ENCODE measurements at regions not wholly inside any gene's neighbourhood (a gene's known extent, or its start where the extent isn't known, plus 50 kb on each side); places are given as distances from the start of the nearest gene placed in this dataset.
"Not testable (repeated sequence)": the region's sequence is repeated elsewhere in the genome, so short reads cannot be mapped to it uniquely, and the experiment has no call there.

DNA sequence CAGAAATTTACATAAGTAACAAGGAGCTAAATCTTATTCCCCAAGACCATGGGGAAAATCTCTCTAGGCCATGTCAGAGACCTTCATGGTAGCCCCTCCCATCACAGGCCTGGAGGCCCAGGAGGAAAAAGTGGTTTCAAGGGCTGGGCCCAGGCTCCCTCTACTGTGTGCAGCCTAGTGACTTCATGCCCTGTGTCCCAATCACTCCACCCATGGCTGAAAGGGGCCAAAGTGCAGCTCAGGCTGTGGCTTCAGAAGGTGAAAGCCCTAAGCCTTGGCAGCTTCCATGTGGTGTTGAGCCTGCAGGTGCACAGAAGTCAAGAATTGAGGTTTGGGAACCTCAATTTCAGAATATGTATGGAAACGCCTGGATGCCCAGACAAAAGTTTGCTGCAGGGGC lies 1612.7 kb upstream of the SLC39A10 start:
- Mint-ChIP-seq H3K9me3 (no peaks in the 10 kb centered on the region), H3K4me1 (ENCODE audit: low read depth) (no peaks in the 10 kb centered on the region), H3K4me3 (ENCODE audit: low read depth) (no peak overlapping the region), H3K36me3 (ENCODE audit: low read depth) (no peaks in the 10 kb centered on the region), H3K27me3 (ENCODE audit: low read depth) (no peaks in the 10 kb centered on the region), H3K27ac (no peak overlapping the region)
- intact Hi-C loops (cut with micrococcal nuclease): no loop called here
- DNase-seq (ENCODE audit: low spot score): no peak

DNA sequence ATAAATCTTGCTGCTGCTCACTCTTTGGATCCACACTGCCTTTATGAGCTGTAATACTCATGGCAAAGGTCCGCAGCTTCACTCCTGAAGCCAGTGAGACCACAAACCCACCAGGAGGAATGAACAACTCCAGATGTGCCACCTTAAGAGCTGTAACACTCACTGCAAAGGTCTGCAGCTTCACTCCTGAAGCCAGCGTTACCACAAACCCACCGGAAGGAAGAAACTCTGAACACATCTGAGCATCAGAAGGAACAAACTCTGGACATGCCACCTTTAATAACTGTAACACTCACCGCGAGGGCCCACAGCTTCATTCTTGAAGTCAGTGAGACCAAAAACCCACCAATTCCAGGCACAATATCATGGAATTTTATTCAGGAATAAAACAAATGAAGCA lies 1635.9 kb upstream of the SLC39A10 start:
- H3K4me3 Mint-ChIP-seq (ENCODE audit: low read depth); DNase-seq (ENCODE audit: low spot score); intact Hi-C loops (cut with micrococcal nuclease); H3K36me3 Mint-ChIP-seq (ENCODE audit: low read depth); H3K27me3 Mint-ChIP-seq (ENCODE audit: low read depth); H3K9me3 Mint-ChIP-seq; H3K4me1 Mint-ChIP-seq (ENCODE audit: low read depth); H3K27ac Mint-ChIP-seq: not testable (repeated sequence)

DNA sequence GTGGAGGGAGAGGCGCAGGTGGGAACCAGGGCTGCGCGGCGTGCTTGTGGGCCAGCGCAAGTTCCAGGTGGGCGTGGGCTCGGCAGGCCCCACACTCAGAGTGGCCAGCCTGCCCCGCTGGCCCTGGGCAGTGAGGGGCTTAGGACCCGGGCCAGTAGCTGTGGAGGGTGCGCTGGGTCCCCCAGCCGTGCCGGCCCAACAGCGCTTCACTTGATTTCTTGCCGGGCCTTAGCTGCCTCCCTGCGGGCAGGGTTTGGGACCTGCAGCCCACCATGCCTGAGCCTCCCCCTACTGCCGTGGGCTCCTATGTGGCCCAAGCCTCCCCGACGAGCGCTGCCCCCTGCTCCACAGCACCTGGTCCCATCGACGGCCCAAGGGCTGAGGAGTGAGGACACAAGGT lies 1636.9 kb upstream of the SLC39A10 start:
- peaks cover 4% of the 10 kb centered on the region for H3K9me3 Mint-ChIP-seq
- H3K4me3 Mint-ChIP-seq (ENCODE audit: low read depth): no peak overlapping the region
- H3K36me3 Mint-ChIP-seq (ENCODE audit: low read depth): no peaks in the 10 kb centered on the region
- no peaks in the 10 kb centered on the region for H3K4me1 Mint-ChIP-seq (ENCODE audit: low read depth)
- H3K27me3 Mint-ChIP-seq (ENCODE audit: low read depth): no peaks in the 10 kb centered on the region
- H3K27ac Mint-ChIP-seq: no peak overlapping the region
- intact Hi-C loops (cut with micrococcal nuclease): no loop called here
- no peak for DNase-seq (ENCODE audit: low spot score)

- intact Hi-C loops (cut with micrococcal nuclease): no loop called here
- no peaks in the 10 kb centered on the region for H3K27me3 Mint-ChIP-seq (ENCODE audit: low read depth)
- DNase-seq (ENCODE audit: low spot score): no peak
- H3K4me1 Mint-ChIP-seq (ENCODE audit: low read depth): no peaks in the 10 kb centered on the region
- H3K4me3 Mint-ChIP-seq (ENCODE audit: low read depth): no peak overlapping the region
- H3K9me3 Mint-ChIP-seq: no peaks in the 10 kb centered on the region
- no peaks in the 10 kb centered on the region for H3K36me3 Mint-ChIP-seq (ENCODE audit: low read depth)
- H3K27ac Mint-ChIP-seq: no peak overlapping the region
Observed at GRCh38 chr2:194015751-194016150, 1641.3 kb upstream of the SLC39A10 start.

DNA sequence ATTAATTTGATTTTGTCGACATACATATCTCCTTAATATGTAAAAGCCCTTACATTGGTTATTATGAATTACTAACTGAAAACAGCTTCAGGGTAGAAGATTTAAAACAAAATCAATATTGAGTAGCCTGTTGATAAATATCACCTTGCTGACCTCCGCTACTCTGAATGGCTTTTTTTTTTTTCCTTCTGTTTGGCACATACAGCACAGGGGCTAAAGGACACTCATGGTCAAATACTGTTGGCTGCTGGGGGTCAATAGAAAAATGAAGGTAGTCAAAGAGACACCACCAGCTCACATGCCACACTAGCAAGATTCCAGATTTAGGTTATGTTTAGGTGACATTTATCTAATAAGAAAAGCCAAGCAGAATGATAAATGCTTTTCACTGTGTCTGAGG lies 1642.4 kb upstream of the SLC39A10 start:
- Mint-ChIP-seq H3K27me3 (ENCODE audit: low read depth) (no peaks in the 10 kb centered on the region), H3K36me3 (ENCODE audit: low read depth) (no peaks in the 10 kb centered on the region), H3K4me1 (ENCODE audit: low read depth) (no peaks in the 10 kb centered on the region), H3K4me3 (ENCODE audit: low read depth) (no peak overlapping the region), H3K9me3 (peaks cover 1% of the 10 kb centered on the region), H3K27ac (no peak overlapping the region)
- no peak for DNase-seq (ENCODE audit: low spot score)
- intact Hi-C loops (cut with micrococcal nuclease): no loop called here

DNA sequence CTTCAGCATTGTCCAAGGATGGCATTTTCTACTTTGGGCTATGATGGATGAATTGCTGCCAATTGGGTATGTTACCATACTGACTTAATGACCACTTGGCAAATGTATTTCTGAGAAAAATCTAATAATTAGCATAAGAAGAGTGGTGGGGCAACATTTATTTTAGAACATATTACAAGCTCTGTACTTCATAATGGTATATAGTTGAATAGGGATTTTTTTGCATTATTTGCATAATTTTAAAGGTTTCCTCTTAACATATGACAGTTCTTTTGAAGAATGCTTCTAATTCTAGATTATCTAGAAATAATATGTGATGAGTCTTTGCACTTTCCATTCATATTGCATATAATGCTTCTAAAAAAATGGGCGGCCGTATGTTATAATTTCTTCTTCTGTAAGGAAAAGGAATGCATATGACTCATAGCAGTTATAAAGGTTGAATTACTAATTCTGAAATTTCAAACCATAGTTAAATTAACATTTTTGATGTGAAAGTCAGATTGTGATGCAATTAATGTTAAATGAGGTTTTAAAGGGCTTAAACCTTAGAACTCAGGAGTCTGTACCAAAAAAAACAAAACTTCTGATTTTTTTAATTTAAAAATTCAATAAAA lies 1652.3 kb upstream of the SLC39A10 start:
- no peaks in the 10 kb centered on the region for H3K4me1 Mint-ChIP-seq (ENCODE audit: low read depth)
- no peak overlapping the region for H3K27ac Mint-ChIP-seq
- peaks cover 5% of the 10 kb centered on the region for H3K9me3 Mint-ChIP-seq
- intact Hi-C loops (cut with micrococcal nuclease): no loop called here
- H3K27me3 Mint-ChIP-seq (ENCODE audit: low read depth): no peaks in the 10 kb centered on the region
- H3K36me3 Mint-ChIP-seq (ENCODE audit: low read depth): no peaks in the 10 kb centered on the region
- H3K4me3 Mint-ChIP-seq (ENCODE audit: low read depth): no peak overlapping the region
- DNase-seq (ENCODE audit: low spot score): no peak

GRCh38 chr2:194003911-194004310 lies 1653.1 kb upstream of the SLC39A10 start:
- no peaks in the 10 kb centered on the region for H3K27me3 Mint-ChIP-seq (ENCODE audit: low read depth)
- intact Hi-C loops (cut with micrococcal nuclease): no loop called here
- H3K9me3 Mint-ChIP-seq: no peaks in the 10 kb centered on the region

GRCh38 chr2:194002699-194003368 lies 1654.2 kb upstream of the SLC39A10 start:
- Mint-ChIP-seq H3K36me3 (ENCODE audit: low read depth) (no peaks in the 10 kb centered on the region), H3K9me3 (no peaks in the 10 kb centered on the region), H3K4me1 (ENCODE audit: low read depth) (no peaks in the 10 kb centered on the region), H3K27me3 (ENCODE audit: low read depth) (no peaks in the 10 kb centered on the region), H3K27ac (no peak overlapping the region), H3K4me3 (ENCODE audit: low read depth) (no peak overlapping the region)
- DNase-seq (ENCODE audit: low spot score): no peak
- intact Hi-C loops (cut with micrococcal nuclease): no loop called here

More at GRCh38 chr2:194003911-194004310, 1653.1 kb upstream of the SLC39A10 start:
- no peaks in the 10 kb centered on the region for H3K36me3 Mint-ChIP-seq (ENCODE audit: low read depth)
- no peak overlapping the region for H3K27ac Mint-ChIP-seq
- H3K4me1 Mint-ChIP-seq (ENCODE audit: low read depth): no peaks in the 10 kb centered on the region
- DNase-seq (ENCODE audit: low spot score): no peak
- no peak overlapping the region for H3K4me3 Mint-ChIP-seq (ENCODE audit: low read depth)

DNA sequence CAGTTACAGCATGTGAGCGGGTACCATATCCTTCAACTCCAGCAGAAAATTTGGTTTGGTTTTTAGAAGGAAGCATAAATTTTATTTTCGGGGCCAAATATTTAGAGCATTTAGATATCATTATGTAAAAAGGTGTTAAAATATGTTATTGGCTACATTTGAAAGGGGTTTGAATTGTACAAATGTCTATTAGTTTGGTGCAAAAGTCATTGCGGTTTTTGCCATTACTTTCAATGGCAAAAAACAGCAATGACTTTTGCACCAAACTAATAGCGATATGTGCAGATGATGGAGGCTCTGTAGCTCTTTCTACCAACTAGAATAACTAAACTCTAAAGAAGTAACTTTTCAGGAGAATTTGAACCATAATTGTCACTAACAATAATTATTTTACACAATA lies 1666.2 kb upstream of the SLC39A10 start:
- Mint-ChIP-seq H3K27ac (no peak overlapping the region), H3K9me3 (no peaks in the 10 kb centered on the region), H3K27me3 (ENCODE audit: low read depth) (no peaks in the 10 kb centered on the region), H3K4me1 (ENCODE audit: low read depth) (no peaks in the 10 kb centered on the region), H3K36me3 (ENCODE audit: low read depth) (no peaks in the 10 kb centered on the region), H3K4me3 (ENCODE audit: low read depth) (no peak overlapping the region)
- intact Hi-C loops (cut with micrococcal nuclease): no loop called here
- DNase-seq (ENCODE audit: low spot score): no peak

DNA sequence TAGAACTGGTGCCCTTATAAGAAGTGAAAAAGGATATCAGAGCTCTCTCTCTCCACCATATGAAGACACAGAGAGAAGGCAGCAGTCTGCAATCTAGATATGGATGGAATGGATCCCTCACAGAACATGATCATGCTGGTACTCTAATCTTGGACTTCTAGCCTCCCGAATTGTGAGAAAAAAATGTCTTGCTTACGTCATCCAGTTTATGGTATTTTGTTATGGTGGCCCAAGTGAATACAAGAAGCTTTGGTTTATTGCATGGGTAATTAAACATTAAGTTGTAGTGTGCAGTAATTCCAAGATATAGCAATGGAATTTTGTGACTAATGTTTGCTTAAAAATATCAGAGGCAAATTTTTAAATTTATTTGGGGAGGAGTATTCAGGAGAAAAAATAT lies 1667.4 kb upstream of the SLC39A10 start:
- H3K27ac Mint-ChIP-seq: no peak overlapping the region
- intact Hi-C loops (cut with micrococcal nuclease): no loop called here
- DNase-seq (ENCODE audit: low spot score): no peak
- H3K4me3 Mint-ChIP-seq (ENCODE audit: low read depth): no peak overlapping the region
- no peaks in the 10 kb centered on the region for H3K27me3 Mint-ChIP-seq (ENCODE audit: low read depth)
- no peaks in the 10 kb centered on the region for H3K9me3 Mint-ChIP-seq
- no peaks in the 10 kb centered on the region for H3K4me1 Mint-ChIP-seq (ENCODE audit: low read depth)
- no peaks in the 10 kb centered on the region for H3K36me3 Mint-ChIP-seq (ENCODE audit: low read depth)

GRCh38 chr2:193988784-193989183 lies 1668.2 kb upstream of the SLC39A10 start:
- intact Hi-C loops (cut with micrococcal nuclease): no loop called here
- no peaks in the 10 kb centered on the region for H3K4me1 Mint-ChIP-seq (ENCODE audit: low read depth)
- H3K9me3 Mint-ChIP-seq: no peaks in the 10 kb centered on the region
- H3K27me3 Mint-ChIP-seq (ENCODE audit: low read depth): no peaks in the 10 kb centered on the region
- no peak overlapping the region for H3K4me3 Mint-ChIP-seq (ENCODE audit: low read depth)
- no peak for DNase-seq (ENCODE audit: low spot score)
- no peak overlapping the region for H3K27ac Mint-ChIP-seq
- no peaks in the 10 kb centered on the region for H3K36me3 Mint-ChIP-seq (ENCODE audit: low read depth)

- no peaks in the 10 kb centered on the region for H3K4me1 Mint-ChIP-seq (ENCODE audit: low read depth)
- H3K36me3 Mint-ChIP-seq (ENCODE audit: low read depth): no peaks in the 10 kb centered on the region
- no peak overlapping the region for H3K4me3 Mint-ChIP-seq (ENCODE audit: low read depth)
- H3K27ac Mint-ChIP-seq: no peak overlapping the region
- intact Hi-C loops (cut with micrococcal nuclease): no loop called here
- H3K27me3 Mint-ChIP-seq (ENCODE audit: low read depth): no peaks in the 10 kb centered on the region
- no peak for DNase-seq (ENCODE audit: low spot score)
- H3K9me3 Mint-ChIP-seq: no peaks in the 10 kb centered on the region
Observed at GRCh38 chr2:193985272-193985671, 1671.8 kb upstream of the SLC39A10 start.

DNA sequence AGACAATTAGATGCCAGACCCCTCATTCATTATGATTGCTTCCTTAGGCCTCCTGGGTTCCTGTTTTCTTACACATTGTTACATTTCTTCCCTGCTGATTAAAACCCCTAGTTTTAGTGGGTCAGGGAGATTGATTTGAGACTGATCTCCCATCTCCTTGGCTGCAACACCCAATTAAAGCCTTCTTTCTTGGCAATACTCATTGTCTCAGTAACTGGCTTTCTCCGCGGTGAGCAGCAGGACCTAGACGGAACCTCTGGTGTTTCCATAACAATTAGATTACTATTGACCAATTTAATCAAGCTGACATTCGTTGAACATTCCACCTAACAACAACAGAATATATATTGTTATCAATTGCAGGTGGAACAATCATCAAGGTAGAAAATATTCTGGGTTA lies 1676.4 kb upstream of the SLC39A10 start:
- H3K27me3 Mint-ChIP-seq (ENCODE audit: low read depth): no peaks in the 10 kb centered on the region
- H3K4me3 Mint-ChIP-seq (ENCODE audit: low read depth): no peak overlapping the region
- H3K4me1 Mint-ChIP-seq (ENCODE audit: low read depth): no peaks in the 10 kb centered on the region
- peaks cover 6% of the 10 kb centered on the region for H3K9me3 Mint-ChIP-seq
- no peak for DNase-seq (ENCODE audit: low spot score)
- intact Hi-C loops (cut with micrococcal nuclease): no loop called here
- H3K36me3 Mint-ChIP-seq (ENCODE audit: low read depth): no peaks in the 10 kb centered on the region
- no peak overlapping the region for H3K27ac Mint-ChIP-seq

DNA sequence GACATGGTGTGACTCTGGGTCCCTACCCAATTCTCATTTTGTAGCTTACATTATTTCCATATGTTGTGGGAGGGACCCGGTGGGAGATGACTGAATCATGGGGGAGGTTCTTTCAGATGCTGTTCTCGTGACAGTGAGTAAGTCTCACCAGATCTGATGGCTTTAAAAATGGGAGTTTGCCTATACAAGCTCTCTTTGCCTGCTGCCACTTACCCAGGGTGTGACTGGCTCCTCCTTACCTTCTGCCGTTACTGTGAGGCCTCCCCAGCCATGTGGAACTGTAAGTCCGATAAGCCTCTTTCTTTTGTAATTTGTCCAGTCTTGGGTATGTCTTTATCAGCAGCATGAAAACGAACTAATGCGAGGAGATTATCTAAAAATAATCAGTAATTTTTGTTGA lies 1683.2 kb upstream of the SLC39A10 start:
- Mint-ChIP-seq H3K36me3 (ENCODE audit: low read depth) (no peaks in the 10 kb centered on the region), H3K4me1 (ENCODE audit: low read depth) (no peaks in the 10 kb centered on the region), H3K4me3 (ENCODE audit: low read depth) (no peak overlapping the region), H3K9me3 (peaks cover 6% of the 10 kb centered on the region), H3K27ac (no peak overlapping the region), H3K27me3 (ENCODE audit: low read depth) (no peaks in the 10 kb centered on the region)
- intact Hi-C loops (cut with micrococcal nuclease): no loop called here
- no peak for DNase-seq (ENCODE audit: low spot score)
